IPS DF 6.9 (cell line): ENCODE measurements at regions not wholly inside any gene's neighbourhood (a gene's known extent, or its start where the extent isn't known, plus 50 kb on each side); places are given as distances from the start of the nearest gene placed in this dataset.

Experiments used
- DNase-seq: peaks from one replicate; pipeline ENCODE4 v3.0.0-alpha.2; 2013; ENCODE audit warnings: low read depth, low spot score
- H3K27ac ChIP-seq: one replicate; pipeline ENCODE4 v1.5.1; 2013; ENCODE audit warnings: low read length, control low read depth
- H3K27me3 ChIP-seq: 2 replicates; pipeline ENCODE4 v1.6.1; 2013; ENCODE audit warnings: mild to moderate bottlenecking, low read length; ENCODE audit not compliant: control insufficient read depth, insufficient read depth
- H3K36me3 ChIP-seq: 2 replicates; pipeline ENCODE4 v1.6.1; 2013; ENCODE audit warnings: low read length; ENCODE audit not compliant: control insufficient read depth, insufficient read depth
- H3K4me1 ChIP-seq: 2 replicates; pipeline ENCODE4 v1.6.1; 2013; ENCODE audit warnings: low read length; ENCODE audit not compliant: control insufficient read depth, insufficient read depth
- H3K4me3 ChIP-seq: 2 replicates; pipeline ENCODE4 v1.5.1; 2013; ENCODE audit warnings: mild to moderate bottlenecking, low read length
- H3K9me3 ChIP-seq: 2 replicates; pipeline ENCODE4 v1.6.1; 2013; ENCODE audit warnings: low read length, inconsistent platforms; ENCODE audit not compliant: control insufficient read depth, insufficient read depth
- WGBS: extraction: QIAGEN DNeasy Blood & Tissue Kit; methylation state at CpG from one replicate; pipeline ENCODE4 v1.1.7; 2013; ENCODE audit warnings: mixed read lengths, missing lambda C conversion rate; ENCODE audit not compliant: insufficient read length, insufficient coverage; 5-methylcytosine and 5-hydroxymethylcytosine counted together

- no peaks in the 10 kb centered on the region for H3K9me3 ChIP-seq
- no peaks in the 10 kb centered on the region for H3K27me3 ChIP-seq
- no peak overlapping the region for H3K4me3 ChIP-seq
- H3K27ac ChIP-seq: no peak overlapping the region
- no peaks in the 10 kb centered on the region for H3K36me3 ChIP-seq
- no peak for DNase-seq
- no CpG with 5 or more reads among the region's 8 CpGs for WGBS
- H3K4me1 ChIP-seq: no peaks in the 10 kb centered on the region
Observed at GRCh38 chr7:15905251-15906040, 219.0 kb upstream of the MEOX2 start.

DNA sequence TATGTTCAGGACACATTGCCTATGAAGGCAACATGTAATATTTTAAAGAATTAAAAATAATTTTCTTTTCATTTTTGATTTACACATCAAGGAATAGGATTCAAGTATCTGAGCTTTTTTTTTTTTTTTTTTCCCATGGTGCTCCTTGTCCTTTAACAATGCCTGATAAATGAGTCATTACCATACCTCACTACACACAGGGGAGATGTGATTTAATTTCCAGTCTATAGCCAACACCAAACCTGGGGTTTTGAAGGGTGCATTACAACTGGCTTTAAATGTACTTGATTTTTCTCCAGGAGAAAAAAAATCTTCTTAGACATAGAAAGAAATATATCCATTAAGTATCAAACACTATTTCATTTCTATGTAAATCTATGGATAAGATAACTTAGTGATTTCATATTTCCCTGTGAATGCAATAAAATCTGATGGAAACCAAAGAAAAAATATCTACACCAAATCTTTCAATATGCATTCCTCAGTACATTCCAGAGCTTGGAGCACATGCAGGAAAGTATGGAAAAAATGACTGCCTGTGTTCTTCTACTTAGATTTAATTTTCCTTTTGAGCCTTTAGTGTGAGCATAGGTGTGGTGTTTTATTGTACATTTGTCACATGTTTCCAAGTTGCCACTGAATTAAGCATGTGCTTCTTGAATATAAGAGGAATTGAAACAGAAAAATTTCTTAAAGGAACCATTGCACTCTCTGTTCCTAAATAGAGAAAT lies 204.8 kb upstream of the MEOX2 start:
- Histone ChIP-seq H3K27ac (no peak overlapping the region), H3K36me3 (no peaks in the 10 kb centered on the region), H3K9me3 (no peaks in the 10 kb centered on the region), H3K4me3 (no peak overlapping the region), H3K27me3 (no peaks in the 10 kb centered on the region), H3K4me1 (no peaks in the 10 kb centered on the region)
- no peak for DNase-seq

DNA sequence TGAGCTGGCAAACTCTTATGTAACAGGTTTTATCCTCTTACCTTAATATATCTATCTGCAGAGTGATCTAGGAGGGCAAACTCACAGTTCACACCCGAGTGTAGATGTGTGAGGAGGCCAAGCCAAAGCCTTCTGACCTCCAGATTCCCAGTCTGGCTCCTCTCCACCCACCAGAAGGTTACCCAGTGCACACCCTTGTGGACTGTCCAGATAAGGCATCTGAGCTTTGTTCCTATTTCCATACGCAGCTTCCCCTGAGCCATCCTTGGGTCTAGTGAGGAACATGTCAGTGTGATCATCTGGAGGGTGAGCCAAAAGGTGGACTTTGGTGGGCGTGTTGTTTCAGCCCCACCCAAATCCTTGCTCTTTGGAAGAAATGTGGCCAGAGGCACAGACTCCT lies 203.0 kb upstream of the MEOX2 start:
- Histone ChIP-seq H3K4me1 (no peaks in the 10 kb centered on the region), H3K27ac (no peak overlapping the region), H3K9me3 (no peaks in the 10 kb centered on the region), H3K27me3 (no peaks in the 10 kb centered on the region), H3K36me3 (no peaks in the 10 kb centered on the region), H3K4me3 (no peak overlapping the region)
- DNase-seq: no peak
- WGBS: no CpG with 5 or more reads among the region's 3 CpGs

DNA sequence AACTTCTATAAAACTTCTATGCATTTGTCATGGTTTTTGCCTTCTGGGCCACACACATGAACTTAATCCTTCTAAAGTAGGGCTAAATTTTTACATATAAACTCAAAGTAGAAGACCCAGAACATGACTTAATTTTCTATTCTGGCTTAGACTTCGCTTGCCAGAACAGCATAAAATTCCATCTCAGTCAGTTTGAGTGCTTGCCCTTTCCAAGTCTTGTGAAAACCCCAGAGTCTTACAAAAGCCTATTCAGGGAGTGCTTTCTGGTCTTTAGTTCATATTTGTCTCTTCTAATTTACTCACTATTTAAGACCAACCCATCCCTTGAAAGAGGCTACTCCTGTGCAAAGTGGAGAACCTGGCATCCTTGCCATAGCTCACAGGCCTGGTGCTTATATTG lies 201.6 kb upstream of the MEOX2 start:
- Histone ChIP-seq H3K27me3 (no peaks in the 10 kb centered on the region), H3K9me3 (no peaks in the 10 kb centered on the region), H3K4me3 (no peak overlapping the region), H3K4me1 (no peaks in the 10 kb centered on the region), H3K27ac (no peak overlapping the region), H3K36me3 (no peaks in the 10 kb centered on the region)
- no peak for DNase-seq
- no CpG with 5 or more reads among the region's 1 CpG for WGBS

DNA sequence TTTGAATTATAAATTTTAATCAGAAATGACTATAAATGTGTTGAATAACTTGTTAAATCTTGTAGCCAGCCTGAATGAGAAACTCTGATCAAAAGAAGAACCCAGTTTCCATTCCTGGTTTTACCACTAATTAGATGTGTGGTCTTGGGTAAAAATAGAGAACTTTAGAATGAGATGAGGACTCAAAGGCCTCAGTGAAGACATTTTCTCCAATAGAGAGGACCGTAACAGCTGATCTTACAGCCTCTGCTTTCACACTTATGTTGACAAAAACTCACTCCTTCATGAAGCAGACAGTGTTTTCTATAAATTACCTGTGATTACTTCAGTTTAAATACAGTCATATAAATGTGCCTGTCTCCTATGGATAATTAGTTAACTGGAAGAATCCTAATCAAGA lies 200.1 kb upstream of the MEOX2 start:
- Histone ChIP-seq H3K36me3 (no peaks in the 10 kb centered on the region), H3K4me1 (no peaks in the 10 kb centered on the region), H3K27me3 (no peaks in the 10 kb centered on the region), H3K9me3 (no peaks in the 10 kb centered on the region), H3K27ac (no peak overlapping the region), H3K4me3 (no peak overlapping the region)
- DNase-seq: no peak
- WGBS: no CpG with 5 or more reads among the region's 1 CpG

GRCh38 chr7:15885678-15886077 lies 199.2 kb upstream of the MEOX2 start:
- WGBS: 100% methylated on average over 2 of the region's 2 CpGs
- Histone ChIP-seq H3K4me3 (no peak overlapping the region), H3K36me3 (no peaks in the 10 kb centered on the region), H3K27ac (no peak overlapping the region), H3K9me3 (no peaks in the 10 kb centered on the region), H3K4me1 (no peaks in the 10 kb centered on the region), H3K27me3 (no peaks in the 10 kb centered on the region)
- no peak for DNase-seq

DNA sequence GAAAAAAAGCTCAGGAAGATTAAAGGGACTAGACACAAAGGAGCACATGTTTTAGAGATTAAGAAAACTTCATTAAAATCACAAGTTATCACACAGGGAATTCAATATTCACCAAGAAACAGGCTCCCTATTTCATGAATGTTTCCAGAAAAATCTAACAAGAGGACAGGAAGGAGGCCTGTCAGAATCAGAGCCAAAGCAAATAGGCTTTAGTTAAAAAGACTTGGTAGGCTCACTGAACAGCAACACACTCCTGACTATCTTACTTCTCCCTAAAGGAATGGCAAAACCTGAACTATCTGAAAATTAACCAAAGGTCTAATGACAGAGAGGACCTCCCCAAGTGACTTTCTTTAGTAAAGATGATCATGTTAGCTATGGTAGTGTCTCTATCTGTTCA lies 188.3 kb upstream of the MEOX2 start:
- Histone ChIP-seq H3K4me3 (no peak overlapping the region), H3K9me3 (no peaks in the 10 kb centered on the region), H3K36me3 (no peaks in the 10 kb centered on the region), H3K27me3 (no peaks in the 10 kb centered on the region), H3K27ac (no peak overlapping the region), H3K4me1 (no peaks in the 10 kb centered on the region)
- DNase-seq: no peak

DNA sequence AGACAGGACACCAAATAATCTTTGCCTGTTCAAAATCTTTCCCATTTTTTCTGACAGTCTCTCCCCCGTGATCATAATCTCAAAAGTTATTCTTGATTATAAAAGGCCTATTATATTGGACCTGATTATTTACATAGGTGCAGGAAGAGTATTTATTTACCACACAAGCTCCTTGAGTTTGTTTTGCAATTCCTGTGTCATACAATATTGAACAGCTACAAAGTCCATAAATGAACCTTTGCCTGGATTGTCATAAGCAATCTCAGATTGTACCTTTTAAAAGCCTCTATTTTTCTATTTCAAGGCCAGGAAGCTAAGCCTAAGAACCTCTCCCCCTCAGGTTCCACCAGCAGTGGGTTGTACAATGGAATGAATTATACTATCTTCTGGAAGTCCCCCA lies 183.9 kb upstream of the MEOX2 start:
- Histone ChIP-seq H3K27me3 (no peaks in the 10 kb centered on the region), H3K36me3 (no peaks in the 10 kb centered on the region), H3K4me3 (no peak overlapping the region), H3K4me1 (no peaks in the 10 kb centered on the region), H3K27ac (no peak overlapping the region), H3K9me3 (no peaks in the 10 kb centered on the region)
- no CpG with 5 or more reads among the region's 1 CpG for WGBS
- DNase-seq: no peak

GRCh38 chr7:15867441-15867840 lies 181.0 kb upstream of the MEOX2 start:
- Histone ChIP-seq H3K36me3 (no peaks in the 10 kb centered on the region), H3K9me3 (no peaks in the 10 kb centered on the region), H3K4me3 (no peak overlapping the region), H3K4me1 (no peaks in the 10 kb centered on the region), H3K27me3 (no peaks in the 10 kb centered on the region), H3K27ac (no peak overlapping the region)
- DNase-seq: no peak
- WGBS: no CpG with 5 or more reads among the region's 1 CpG

- Histone ChIP-seq H3K27ac (no peak overlapping the region), H3K36me3 (no peaks in the 10 kb centered on the region), H3K4me1 (no peaks in the 10 kb centered on the region), H3K27me3 (no peaks in the 10 kb centered on the region; the same call in 1 of the 2 replicates), H3K4me3 (no peak overlapping the region), H3K9me3 (no peaks in the 10 kb centered on the region)
- DNase-seq: no peak
- no CpG with 5 or more reads among the region's 1 CpG for WGBS
Observed at GRCh38 chr7:15866753-15867152, 180.3 kb upstream of the MEOX2 start.

GRCh38 chr7:15864626-15864991 lies 178.1 kb upstream of the MEOX2 start:
- no CpG with 5 or more reads among the region's 2 CpGs for WGBS
- DNase-seq: no peak
- Histone ChIP-seq H3K9me3 (no peaks in the 10 kb centered on the region), H3K36me3 (no peaks in the 10 kb centered on the region), H3K4me1 (no peaks in the 10 kb centered on the region), H3K4me3 (no peak overlapping the region), H3K27me3 (no peaks in the 10 kb centered on the region; the same call in 1 of the 2 replicates), H3K27ac (no peak overlapping the region)
